ENCODE measurements at regions not wholly inside any gene's neighbourhood (a gene's known extent, or its start where the extent isn't known, plus 50 kb on each side); places are given as distances from the start of the nearest gene placed in this dataset.
"Not testable (repeated sequence)": the region's sequence is repeated elsewhere in the genome, so short reads cannot be mapped to it uniquely, and the experiment has no call there.

GRCh38 chr2:21194147-21194546 is 70.4 kb downstream of the TDRD15 start:
- no peak for DNase-seq

GRCh38 chr2:21194858-21195271 is 71.1 kb downstream of the TDRD15 start:
- no peak for DNase-seq

DNA sequence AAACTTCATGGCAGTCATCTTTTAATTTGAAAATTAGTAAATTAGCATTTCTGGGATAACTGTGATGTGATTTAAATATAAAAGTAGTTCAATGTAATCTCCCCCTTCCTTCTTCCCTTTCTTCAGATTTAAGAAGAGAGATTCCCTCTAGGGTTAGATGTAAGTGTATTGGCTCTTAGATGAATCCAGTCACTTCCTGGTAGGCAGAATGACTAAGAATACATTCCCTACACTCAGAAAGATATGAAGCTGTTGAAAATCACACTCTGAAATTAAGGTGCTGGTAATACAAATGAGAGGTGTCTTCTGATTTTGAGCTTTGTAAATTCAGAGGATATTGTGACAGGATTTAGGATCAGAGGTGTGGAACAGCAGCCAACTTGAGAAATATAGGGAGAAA is 71.6 kb downstream of the TDRD15 start:
- DNase-seq, result no peak

DNA sequence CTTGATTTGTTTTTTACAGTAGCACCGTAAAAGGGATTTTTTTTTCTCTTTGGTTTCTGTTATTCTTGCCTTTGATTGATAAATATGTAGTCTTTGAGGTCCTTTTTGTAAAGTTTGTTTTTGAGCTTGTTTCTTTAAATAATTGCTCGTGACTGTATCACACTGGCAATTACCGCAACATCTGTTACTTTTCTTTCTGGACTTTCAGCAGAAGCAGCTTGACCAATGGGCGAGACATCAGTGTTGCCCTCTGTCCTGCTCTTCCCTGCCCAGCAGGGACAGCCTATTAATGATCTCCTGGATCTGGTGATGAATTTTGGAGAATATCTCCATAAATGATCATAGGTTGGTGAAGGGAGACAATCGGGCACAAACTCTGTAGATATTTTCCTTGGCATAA is 74.9 kb downstream of the TDRD15 start:
- DNase-seq, result no peak

- DNase-seq, result no peak
Measured at GRCh38 chr2:21203976-21204375, 80.2 kb downstream of the TDRD15 start.

- DNase-seq, result not testable (repeated sequence)
Measured at GRCh38 chr2:21214085-21214484, 90.3 kb downstream of the TDRD15 start.

- no peak for DNase-seq
Measured at GRCh38 chr2:21217442-21217841, 93.7 kb downstream of the TDRD15 start.

GRCh38 chr2:21220930-21221329 is 97.2 kb downstream of the TDRD15 start:
- DNase-seq, result no peak

- DNase-seq, result no peak
Measured at GRCh38 chr2:21223618-21224017, 99.8 kb downstream of the TDRD15 start.

- no peak for DNase-seq
Measured at GRCh38 chr2:21228041-21228895, 104.5 kb downstream of the TDRD15 start.

DNA sequence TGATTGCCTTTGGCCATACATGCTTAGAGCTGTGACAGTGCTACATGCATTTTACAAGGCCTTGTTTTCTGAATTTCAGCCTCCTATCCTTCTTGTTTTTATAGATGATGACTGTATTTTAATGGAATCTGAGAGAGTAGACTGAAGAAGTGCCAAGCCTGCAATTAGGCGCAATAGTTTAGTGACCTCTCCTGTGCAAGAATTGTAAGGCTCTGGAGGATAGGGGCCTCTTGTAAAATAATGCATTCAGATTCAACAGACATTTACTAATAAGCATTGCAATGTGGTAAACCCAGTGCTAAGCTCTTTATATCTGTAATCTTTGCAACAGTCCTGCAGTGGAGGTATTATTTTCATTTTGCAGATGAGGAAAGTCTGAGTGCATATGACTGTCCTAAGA is 105.5 kb downstream of the TDRD15 start:
- DNase-seq, result no peak

- no peak for DNase-seq
Measured at GRCh38 chr2:21230140-21230539, 106.4 kb downstream of the TDRD15 start.

- no peak for DNase-seq
Measured at GRCh38 chr2:21231985-21232384, 108.2 kb downstream of the TDRD15 start.

DNA sequence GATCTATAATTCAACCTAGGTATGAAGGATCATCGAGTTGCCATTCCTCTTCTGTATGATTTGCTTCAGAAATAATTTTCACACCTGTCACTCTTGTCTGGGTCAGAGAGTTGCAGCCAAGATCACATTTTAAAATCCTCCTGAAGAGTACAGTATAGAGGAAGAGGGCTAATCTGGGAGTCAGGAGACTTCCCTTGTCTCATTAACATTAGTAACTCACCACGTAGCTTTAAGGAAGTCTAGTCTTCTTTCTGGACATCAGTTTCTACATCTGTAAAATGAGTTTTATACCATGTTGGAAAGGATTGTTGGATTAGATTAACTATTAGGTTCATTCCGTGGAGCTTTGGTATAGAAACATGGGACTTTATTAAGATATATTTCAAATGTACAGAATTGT is 109.4 kb downstream of the TDRD15 start:
- DNase-seq, result no peak

DNA sequence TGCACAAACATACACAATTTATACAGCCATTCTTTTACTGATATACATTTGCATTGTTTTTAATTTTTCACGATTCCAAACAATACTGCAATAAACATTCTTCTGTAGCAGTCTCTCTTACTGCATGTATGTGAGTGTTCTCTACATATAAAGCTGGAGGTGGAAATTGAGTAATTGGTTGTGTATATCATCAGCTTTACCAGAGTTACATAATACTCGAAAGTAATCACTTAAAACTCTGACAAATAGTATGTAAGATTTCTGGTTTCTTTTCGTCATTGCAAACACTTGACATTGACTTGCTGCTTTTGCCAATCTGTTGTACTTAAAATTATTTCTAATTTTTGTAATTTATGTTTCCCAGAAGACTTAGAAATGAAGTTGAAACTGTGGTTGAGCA is 110.2 kb downstream of the TDRD15 start:
- no peak for DNase-seq

DNA sequence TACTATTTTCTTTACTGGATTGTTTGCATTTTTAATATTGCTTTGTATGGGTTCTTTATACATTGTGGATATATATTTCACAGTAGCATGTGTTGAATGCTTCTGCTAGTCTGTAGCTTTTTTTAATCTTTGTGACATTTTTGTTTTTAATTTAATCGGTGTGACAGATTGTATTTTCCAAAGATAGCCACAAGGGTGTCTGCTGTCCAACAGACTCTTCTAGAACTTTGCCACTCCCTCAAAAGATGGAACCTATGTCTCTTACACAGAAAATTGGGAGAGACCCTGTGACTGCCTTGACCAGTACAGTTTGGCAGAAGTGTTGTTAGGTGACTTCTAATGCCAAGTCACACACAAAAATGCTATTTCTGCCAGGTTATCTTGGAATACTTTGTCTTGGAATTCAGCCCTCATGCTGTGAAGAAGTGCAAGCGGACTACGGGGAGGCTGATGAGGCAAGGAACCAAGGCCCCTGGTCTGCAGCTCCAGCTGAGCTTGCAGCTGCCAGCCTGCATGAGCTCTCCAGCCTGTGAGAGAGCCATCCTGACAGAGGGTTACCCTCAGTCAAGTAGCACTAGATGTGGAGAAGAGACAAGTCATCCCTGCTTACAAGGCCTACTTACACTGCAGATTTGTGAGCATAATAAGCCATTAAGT is 110.8 kb downstream of the TDRD15 start:
- DNase-seq, result no peak

DNA sequence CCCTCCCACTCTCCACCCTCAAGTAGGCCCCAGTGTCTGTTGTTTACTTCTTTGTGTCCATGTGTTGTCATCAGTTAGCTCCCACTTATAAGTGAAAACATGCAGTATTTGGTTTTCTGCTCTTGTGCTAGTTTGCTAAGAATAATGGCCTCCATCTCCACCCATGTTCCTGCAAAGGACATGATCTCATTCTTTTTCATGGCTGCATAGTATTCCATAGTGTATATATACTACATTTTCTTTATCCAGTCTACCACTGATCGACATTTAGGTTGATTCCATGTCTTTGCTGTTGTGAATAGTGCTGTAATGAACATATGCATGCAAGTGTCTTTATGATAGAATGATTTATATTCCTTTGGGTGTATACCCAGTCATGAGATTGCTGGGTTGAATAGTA is 116.0 kb downstream of the TDRD15 start:
- DNase-seq, result not testable (repeated sequence)

DNA sequence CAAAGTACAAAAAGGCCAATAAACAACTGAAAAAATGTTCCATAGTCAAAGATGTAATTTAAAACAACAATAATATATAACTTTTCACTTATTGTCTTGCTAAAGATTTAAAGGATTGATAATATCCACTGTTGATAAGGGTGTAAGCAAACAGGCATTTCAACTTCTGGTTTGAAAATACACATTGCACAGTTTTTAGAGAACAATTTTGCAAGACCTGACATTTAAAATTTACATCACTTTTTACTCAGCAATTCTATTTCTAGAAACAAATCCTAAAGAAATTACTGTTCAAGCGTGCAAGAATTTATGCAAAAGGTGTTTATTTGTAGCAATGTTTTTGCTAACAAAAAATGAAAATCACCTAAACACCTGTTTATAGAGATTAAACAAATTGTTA is 120.4 kb downstream of the TDRD15 start:
- no peak for DNase-seq

DNA sequence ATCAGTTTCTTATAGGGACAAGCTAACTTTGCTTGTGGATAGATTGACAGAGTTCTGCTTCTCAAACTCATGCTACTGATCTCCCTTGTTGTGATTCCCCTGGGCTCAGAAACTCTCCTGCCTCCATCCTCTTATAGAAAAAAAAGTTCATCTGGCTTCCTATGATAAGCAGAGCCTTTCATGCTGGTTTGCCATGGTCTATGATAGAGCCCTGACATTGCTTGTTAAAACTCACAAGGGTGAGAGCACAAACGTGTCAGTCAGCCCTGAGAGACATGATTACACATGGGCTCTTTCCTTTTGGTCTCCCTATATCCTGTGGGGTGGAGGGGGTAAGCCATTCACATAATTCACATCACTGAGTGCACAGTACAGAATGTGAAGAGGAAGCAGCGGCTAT is 121.8 kb downstream of the TDRD15 start:
- no peak for DNase-seq

GRCh38 chr2:21249367-21249766 is 125.6 kb downstream of the TDRD15 start:
- DNase-seq, result no peak

- no peak for DNase-seq
Measured at GRCh38 chr2:21250673-21251072, 126.9 kb downstream of the TDRD15 start.

DNA sequence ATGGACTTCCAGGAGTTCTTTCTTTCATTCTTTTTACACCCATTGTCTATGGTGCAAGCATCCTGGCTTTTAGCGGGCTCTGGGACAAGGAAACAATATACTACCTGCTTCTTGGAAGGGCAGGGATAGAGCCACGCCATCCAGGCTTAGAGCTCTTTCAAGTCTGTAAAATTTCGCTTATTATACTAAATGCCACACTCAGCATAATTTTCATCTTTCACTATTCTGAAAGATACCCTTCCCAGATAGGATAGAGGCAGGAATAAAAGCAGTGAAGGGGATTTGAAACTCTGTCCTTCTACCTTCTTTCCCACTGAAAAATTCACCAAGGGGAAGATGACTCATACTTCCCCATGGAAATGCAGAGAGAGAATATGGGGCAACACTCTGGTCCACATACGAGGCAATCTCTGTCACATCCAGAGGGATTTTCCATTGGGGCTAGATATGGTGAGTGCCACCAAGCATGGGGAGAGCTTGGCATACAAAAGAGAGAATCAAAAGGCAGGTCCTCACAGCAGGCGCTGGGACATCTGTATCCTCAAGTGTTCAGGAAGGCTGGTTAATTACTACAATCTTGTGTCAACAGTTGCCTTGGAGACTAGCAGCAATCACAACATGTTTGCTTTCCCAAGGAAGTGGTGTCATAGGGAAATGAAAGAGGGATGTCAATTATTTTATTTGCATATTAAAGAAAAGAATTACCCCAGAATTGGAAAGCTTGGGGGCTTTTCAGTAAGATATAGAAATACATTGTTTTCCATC is 127.6 kb downstream of the TDRD15 start:
- DNase-seq, result no peak

DNA sequence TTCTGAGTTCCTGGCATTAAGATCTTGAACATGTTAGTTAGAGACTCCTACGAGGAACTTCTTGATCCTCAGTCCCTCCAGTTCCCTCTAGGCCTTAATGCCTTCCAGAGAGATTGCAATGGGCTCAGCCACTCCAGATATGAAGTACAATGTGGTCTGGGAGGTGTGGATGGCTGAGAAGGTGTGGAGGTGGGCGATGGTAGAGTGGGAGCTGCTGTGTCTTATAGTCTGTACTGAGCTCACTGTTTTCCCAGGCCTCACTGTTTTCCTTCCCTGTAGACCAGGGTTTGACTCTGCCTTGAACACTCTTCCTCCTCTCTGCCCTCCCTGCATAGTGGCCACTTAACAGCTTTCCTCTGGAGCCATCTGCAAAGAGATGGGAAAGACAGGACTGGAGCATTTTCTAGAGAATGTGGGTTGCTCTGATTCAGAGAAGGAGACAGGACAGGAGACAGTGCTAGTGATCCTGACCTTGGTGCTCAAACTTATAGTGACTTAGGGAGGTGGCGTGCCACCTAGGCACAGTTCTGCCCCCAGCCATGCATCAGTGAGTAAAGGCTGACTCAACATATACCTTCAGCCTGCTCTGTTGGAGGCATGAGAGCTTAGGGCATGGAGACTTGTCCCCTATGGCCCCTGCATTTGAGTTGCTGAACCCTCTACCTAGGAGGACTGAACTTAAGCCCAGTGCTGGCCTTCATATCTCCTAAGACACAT is 129.7 kb downstream of the TDRD15 start:
- DNase-seq, result no peak

All from fibroblast of skin of right quadriceps (primary cell).